GM12891 (cell line): ENCODE measurements at regions not wholly inside any gene's neighbourhood (a gene's known extent, or its start where the extent isn't known, plus 50 kb on each side); places are given as distances from the start of the nearest gene placed in this dataset.

ENCODE experiments used
- POLR2AphosphoS5 ChIP-seq: IDR thresholded peaks from 2 replicates; pipeline ENCODE4 v1.6.1; 2011; ENCODE audit warnings: low read depth, low read length, control low read depth
- SPI1 ChIP-seq: IDR thresholded peaks from 2 replicates; pipeline ENCODE4 v1.6.1; 2011; ENCODE audit warnings: low read depth, low read length, control low read depth
- TAF1 ChIP-seq: IDR thresholded peaks from 2 replicates; pipeline ENCODE4 v1.6.1; 2011; ENCODE audit warnings: low read depth, low read length, control low read depth

DNA sequence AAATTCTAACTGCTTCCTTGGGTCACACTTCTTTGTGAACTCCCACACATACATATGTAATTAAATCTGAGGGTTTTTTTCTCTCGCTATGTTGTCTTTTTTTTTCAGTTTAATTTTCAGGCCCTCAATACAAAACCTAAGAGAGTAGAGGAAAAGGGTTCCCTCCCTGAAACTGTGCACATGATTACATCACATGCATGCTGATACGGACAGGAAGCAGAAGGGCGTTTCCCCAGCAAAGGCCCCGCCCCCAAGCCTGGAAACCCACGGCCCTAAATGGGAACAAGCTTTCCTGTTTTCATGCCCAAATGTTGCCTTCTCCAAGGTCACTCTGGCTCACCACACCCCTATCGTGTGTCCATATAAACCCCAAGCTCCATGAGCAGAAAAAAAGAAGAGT is 115.4 kb downstream of the TEX36 start:
- TF ChIP-seq SPI1 (no peak), POLR2AphosphoS5 (no peak), TAF1 (no peak)
